ENCODE measurements at regions not wholly inside any gene's neighbourhood (a gene's known extent, or its start where the extent isn't known, plus 50 kb on each side); places are given as distances from the start of the nearest gene placed in this dataset.
A peak's percentile ranks its signal among the peaks of the same experiment; 100 is the strongest.

- DNase-seq, result peak; percentile 67 to 79 (median 69)
These were observed 119.6 kb upstream of the NFIB start for GRCh38 chr9:14433351-14434157.

- peak in 1 of 3 donors; percentile 70 for DNase-seq
These were observed 118.9 kb upstream of the NFIB start for GRCh38 chr9:14432666-14433350.

DNA sequence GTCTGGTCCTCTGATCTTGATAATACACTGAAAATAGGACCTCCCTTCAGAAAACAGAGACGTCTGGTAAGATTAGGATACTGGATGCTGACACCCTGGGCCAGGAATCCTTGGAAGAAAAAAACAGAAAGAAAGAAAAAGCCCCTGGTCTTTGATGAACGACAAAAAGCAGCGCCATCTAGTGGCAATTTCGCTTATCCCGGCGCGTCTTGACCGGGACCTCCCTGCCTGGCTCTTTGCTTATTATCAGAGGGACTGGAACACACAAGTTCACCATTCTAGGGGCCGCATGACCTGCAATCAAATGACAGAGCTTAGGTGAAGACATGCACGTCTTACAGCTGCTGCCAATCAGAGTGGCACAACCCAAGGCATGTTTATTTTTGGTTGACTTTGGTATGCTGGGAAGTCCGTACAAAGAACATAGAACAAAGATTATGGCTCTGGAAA is 114.9 kb upstream of the NFIB start:
- DNase-seq, result peak; percentile 79 to 93 (median 89)

GRCh38 chr9:14427419-14427818 is 113.5 kb upstream of the NFIB start:
- no peak for DNase-seq

GRCh38 chr9:14424983-14425382 is 111.0 kb upstream of the NFIB start:
- DNase-seq, result no peak

DNA sequence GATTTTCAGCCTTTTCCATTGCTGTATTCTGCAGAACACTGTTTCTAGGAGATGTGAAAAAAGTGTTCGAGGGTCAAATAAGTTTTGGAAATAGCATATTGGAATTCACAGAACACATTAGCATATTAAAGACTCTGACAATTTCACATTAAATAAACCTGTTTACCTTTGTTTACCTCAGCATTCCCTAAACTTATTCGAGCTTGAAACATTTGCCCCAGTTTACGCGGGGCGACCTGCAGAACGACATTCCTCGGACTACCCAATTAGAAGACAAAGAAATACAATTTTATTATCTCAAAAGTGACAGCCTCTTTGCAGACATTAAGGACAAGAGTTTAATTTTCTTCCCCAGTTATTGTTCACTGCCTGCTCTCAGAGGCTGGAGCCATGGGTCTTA is 110.3 kb upstream of the NFIB start:
- no peak for DNase-seq

DNA sequence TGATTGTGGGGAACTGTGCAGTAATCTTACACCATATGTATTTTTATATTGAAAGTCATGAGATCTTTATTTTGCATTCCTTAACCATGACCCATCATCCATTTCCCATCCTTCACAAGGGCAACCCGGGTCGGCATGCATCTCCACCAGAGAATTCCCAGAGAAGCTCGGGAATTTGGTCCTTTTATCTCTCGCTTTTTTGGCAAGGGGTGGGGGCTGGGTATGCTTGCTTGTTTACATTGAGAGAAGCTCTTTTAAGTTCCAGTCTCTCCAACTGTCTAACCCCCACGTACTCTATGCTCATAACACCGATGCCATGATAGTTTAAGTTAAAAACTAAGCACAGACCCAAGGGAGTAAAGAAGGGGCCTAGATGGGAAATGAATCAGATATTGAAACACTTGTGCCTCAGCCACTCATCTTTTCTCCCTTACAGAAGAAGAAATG is 109.9 kb upstream of the NFIB start:
- DNase-seq, result peak in 2 of 3 donors; percentile 38 to 87

GRCh38 chr9:14421291-14421690 is 107.3 kb upstream of the NFIB start:
- DNase-seq, result no peak

- DNase-seq, result peak in 2 of 3 donors; percentile 75 to 93
These were observed 105.3 kb upstream of the NFIB start for GRCh38 chr9:14418941-14419937.

DNA sequence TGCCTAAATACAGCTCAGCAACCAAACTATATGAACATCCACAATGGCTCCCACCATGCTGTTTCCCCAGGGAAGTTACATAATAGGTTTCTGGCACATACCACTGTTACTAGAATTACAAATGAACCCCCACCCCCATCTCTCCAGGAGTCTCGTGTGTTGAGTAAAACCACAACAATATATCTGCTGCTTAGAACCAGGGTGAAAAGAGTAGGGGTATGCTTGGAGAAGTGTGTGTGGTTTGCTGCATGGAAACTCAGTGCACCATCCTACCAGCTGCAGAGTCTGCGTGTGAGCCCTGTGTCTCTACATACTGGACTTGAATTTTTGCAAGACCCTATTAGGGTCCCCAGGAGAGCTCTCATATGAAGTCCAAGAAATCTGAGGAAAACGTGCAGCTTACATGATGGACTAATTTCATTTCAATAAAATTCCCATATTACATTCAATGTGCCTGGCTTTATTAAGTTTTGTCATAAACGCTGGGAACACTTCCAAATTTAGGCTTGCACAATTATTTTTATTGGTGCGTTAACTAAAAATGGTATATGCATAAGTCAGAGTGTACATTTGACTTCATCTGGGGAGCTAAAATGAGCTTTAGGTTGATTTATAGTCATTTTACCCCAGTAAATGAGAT is 104.5 kb upstream of the NFIB start:
- peak in 1 of 3 donors; percentile 92 for DNase-seq

GRCh38 chr9:14417237-14417636 is 103.3 kb upstream of the NFIB start:
- peak in 1 of 3 donors; percentile 67 for DNase-seq

GRCh38 chr9:14415947-14416346 is 102.0 kb upstream of the NFIB start:
- no peak for DNase-seq

DNA sequence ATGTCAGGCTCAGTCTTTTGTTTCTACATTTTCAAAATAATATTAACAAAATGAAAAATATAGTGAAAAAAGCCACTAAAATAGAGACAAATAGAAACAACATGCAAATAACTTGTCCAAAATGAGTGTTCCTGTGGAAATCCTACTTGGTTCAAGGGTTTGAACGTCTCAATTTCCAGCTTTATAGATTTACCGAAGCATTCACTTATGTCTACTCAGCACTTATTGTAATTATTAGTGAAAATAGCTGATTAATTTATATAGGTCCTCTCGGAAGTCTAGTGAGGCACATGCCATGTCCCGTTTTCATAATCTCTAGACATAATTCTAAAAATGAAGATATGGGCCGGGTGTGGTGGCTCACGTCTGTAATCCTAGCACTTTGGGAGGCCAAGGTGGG is 99.9 kb upstream of the NFIB start:
- DNase-seq, result no peak

- DNase-seq, result no peak
These were observed 98.8 kb upstream of the NFIB start for GRCh38 chr9:14412775-14413174.

- no peak for DNase-seq
These were observed 92.5 kb upstream of the NFIB start for GRCh38 chr9:14406463-14406862.

DNA sequence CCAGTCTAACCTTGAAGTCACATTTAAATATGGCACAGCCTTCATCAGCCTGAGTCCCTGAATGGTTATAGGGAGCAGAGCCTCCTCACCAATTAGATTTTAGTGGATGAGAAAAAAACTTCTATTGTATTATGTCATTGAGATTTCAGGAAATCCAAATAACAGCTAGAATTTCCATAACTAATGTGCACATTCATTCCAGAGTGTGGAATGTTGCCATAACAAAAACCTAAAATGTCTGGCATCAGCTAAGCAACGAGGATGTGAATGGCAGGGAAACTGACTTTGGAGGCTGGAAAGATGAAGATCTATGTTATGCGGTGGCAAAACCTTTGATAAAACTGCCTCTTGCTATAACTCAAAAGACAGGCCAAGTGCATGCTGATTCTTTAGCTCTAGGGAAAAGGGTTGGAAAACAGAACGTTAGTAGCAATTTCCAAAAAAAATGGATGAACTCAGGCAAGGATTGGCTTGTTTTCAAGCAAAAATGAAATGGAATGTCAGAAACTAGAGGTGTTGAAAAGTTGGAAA is 91.3 kb upstream of the NFIB start:
- peak in 1 of 3 donors; percentile 62 for DNase-seq

DNA sequence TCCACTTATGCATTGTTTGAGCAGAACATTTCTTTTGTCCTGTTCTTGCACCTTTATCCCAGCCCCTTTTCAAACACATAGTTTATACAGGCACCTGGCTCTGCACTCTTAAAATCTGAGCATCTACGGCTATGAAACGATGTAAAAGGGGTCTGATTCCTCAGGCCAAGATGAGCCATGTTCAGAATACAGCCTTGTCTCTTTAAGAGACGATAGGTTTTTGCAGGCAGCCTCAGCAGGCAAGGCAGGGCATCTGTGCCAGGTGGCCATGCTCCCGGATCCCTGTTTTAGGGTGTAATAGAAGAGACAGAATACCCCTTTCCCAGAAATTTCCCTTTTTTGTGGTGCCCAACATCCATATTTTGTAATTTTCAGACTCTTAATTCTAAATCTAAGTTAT is 89.1 kb upstream of the NFIB start:
- DNase-seq, result peak in 1 of 3 donors; percentile 53

- no peak for DNase-seq
These were observed 88.6 kb upstream of the NFIB start for GRCh38 chr9:14402583-14402982.

DNA sequence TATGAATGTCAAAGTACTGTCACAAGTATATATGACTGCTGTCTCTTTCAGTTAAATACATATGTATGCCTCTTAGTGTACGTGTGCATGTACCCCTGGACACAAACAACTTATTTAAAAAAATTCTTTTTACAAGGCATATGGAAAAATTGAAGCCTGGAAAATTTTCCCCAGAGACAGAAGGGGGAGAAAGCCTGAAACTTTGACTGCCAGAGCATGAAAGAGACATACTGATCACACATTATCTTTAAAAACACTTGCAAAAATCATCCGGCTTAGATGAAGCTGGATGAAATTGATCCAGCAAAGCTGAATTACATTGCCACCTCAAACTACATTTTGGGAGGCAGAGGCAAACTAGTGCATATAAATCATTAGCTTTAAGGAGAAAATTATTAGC is 88.0 kb upstream of the NFIB start:
- peak in 1 of 3 donors; percentile 79 for DNase-seq

GRCh38 chr9:14400658-14400995 is 86.7 kb upstream of the NFIB start:
- DNase-seq, result peak; percentile 72 to 89 (median 78)

Data from muscle of back (tissue), 3 donors.